GM08714 (cell line): ENCODE measurements at regions not wholly inside any gene's neighbourhood (a gene's known extent, or its start where the extent isn't known, plus 50 kb on each side); places are given as distances from the start of the nearest gene placed in this dataset.
"Not testable (repeated sequence)": the region's sequence is repeated elsewhere in the genome, so short reads cannot be mapped to it uniquely, and the experiment has no call there.

ENCODE experiments used
- H3K4me3 ChIP-seq: fragments of 200-500 bp; sonication (Bioruptor generic); 2 replicates; pipeline ENCODE4 v1.5.1; 2014; ENCODE audit warnings: mild to moderate bottlenecking, low read length, inconsistent platforms
- ZNF274 ChIP-seq: IDR thresholded peaks from 2 replicates; pipeline ENCODE4 v1.6.1; 2012; ENCODE audit warnings: mild to moderate bottlenecking, low read depth, low read length

- no peak for TF ChIP-seq ZNF274
- H3K4me3 ChIP-seq: no peak overlapping the region
Observed at GRCh38 chr4:189548484-189549125, 392.1 kb upstream of the FRG1 start.

DNA sequence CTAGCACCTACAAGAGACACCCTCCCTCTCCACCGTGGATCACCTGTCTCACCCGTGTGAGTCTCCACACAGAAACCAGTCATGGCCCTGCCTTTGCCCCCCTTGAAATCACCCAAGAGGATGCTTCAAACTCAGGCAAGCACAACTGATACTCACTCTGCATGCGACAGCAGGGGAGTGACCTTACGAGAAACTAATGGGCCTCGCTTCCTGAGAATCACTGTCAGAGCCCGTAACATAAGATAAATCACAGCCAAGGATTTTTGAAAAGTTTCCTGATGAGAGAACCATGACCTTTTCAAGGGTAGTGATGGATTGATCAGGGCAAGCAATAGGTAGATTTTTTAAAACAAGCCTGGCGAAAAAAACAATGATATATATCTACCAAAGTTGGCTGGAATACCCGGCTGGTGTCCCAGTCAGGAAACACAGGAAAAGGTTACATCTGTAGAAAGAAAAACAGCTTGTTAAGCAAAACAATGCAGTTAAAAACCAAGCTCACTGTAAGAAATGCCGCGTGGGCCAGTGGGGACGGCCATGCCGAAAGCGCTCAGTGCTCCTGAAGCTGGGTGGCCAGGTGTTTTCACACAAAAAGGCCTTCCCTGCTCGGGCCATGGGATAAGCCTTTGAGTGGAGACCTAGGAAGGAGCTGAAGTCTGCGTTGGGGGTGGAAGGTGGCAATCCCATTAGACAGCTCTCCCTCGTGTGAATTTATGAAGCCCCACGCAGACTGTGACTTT, 388.6 kb upstream of the FRG1 start:
- not testable (repeated sequence) for H3K4me3 ChIP-seq

DNA sequence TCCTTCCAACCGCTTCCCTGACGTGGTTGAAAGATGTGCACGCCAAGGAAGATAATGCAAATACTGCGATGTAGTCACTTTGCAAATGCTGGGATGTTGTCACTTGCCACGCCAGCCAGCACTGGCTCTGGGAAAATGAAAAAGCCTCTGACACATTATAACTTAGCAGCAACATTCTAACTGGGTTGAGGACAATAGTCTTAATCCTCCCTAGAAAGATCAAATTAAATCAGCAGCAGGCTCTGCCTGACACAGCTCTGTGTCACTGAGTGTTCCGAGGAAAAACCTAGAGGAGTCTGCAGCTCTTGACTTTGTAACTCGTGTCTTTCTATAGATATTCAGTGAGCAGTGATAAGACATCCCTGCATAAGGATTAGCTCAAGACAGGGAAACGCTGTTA, 380.1 kb upstream of the FRG1 start:
- H3K4me3 ChIP-seq: not testable (repeated sequence)

GRCh38 chr4:189563751-189564150, 376.9 kb upstream of the FRG1 start:
- H3K4me3 ChIP-seq: not testable (repeated sequence)

DNA sequence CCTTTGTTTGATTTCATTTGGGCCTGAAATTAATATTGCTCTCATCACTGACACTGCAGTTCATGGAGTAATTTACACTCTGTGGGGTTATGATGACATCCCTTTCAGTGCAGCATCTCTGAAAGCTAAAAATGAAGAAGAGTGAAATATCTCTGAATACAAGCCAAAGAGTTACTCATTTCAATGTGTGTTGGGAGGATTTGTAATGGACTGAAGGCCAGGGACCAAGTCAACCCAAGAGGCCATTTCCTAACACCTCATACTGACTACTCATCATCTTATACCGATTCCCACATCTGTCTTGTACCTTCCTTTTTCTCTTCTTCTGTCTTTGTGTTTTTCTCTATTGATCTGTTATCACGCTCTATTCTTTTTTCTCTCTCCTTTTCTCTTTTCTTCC, 374.4 kb upstream of the FRG1 start:
- H3K4me3 ChIP-seq: not testable (repeated sequence)

DNA sequence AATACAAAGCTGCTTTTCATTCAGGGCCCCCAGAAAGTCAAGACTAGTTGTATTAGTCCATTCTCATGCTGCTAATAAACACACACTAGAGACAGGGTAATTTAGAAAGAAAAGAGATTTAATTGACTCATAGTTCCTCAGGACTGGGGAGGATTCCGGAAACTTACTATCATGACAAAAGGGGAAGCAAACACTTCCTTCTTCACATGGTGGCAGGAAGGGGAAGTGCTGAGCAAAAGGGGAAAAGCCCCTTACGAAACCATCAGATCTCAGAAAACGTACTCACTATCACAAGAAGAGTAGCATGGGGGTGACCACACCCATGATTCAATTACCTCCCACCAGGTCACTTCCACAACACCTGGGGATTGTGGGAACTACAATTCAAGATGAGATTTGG, 373.8 kb upstream of the FRG1 start:
- not testable (repeated sequence) for H3K4me3 ChIP-seq

DNA sequence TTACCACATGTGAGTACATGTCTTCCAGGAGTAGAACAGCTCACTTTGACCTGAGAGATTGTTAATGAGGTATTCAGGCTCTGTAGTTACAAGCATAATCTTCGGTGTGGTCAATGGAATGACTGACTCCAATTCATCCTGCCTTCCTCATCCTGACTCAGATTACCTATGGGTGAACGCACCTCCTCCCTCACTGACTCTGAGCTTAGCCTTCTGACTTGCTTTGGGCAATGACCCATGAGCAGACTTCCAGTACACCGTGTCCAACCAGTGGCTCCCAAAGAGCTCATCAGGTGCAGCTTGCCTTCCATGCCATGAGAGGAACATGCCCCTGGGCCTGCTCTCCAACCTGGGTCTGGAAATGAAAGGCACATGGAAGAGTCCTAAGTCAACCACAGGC, 361.0 kb upstream of the FRG1 start:
- H3K4me3 ChIP-seq: not testable (repeated sequence)

DNA sequence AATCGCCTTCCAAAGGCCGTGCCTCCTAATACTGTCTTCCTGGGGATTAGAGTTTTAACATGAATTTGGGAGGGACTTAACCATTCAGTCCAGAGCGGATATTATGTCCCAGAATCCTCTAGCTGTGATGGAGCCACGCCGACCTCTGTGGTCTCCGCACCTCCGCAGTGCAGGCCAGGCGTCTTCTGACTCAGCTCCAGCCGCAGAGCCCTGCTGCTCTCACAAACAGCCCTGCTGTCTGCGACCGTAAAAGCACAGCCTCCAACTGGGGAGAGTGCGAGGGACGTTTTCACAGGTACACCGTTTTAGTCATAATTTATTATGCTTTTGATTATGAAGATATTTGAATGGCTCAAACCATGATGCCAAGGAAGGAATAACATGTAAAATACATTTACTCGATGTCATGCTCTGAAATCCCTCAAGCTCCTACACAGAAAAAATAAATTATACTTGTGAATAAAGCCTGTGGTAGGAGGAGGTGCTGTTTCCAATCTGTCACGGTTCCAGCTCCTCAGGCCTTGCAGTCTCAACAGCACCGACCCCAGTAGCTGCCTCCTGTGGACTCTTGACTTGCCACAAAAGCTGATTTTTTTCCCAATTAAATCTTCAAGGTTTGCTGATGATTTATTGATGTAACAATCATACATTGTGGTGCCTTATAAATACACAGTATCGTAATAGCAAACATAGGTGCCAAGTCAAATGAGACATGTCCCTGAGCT, 353.6 kb upstream of the FRG1 start:
- not testable (repeated sequence) for H3K4me3 ChIP-seq

GRCh38 chr4:189589201-189589600, 351.5 kb upstream of the FRG1 start:
- H3K4me3 ChIP-seq: not testable (repeated sequence)

GRCh38 chr4:189592890-189593289, 347.8 kb upstream of the FRG1 start:
- TF ChIP-seq ZNF274: no peak
- no peak overlapping the region for H3K4me3 ChIP-seq

DNA sequence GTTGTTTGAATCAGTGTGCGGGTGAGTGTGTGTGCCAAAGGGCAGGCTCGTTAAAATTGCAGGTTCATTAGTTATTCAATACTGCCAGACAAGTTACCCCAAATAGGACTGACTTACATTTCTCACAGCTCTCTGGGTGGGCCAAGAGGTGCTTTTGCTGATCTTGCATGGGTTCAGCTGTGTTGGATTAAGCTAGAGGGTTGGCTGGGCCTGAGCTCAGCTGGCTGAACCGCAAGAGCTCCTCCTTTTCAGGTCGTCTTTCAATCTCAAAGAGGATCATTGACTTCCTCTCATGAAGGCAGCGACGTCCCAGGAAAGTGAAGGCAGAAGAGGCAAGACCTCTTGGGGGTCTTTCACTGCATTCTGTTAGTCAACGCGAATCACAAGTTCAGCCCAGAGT, 343.3 kb upstream of the FRG1 start:
- no peak overlapping the region for H3K4me3 ChIP-seq
- no peak for TF ChIP-seq ZNF274

GRCh38 chr4:189600264-189600663, 340.4 kb upstream of the FRG1 start:
- H3K4me3 ChIP-seq: no peak overlapping the region
- no peak for TF ChIP-seq ZNF274

DNA sequence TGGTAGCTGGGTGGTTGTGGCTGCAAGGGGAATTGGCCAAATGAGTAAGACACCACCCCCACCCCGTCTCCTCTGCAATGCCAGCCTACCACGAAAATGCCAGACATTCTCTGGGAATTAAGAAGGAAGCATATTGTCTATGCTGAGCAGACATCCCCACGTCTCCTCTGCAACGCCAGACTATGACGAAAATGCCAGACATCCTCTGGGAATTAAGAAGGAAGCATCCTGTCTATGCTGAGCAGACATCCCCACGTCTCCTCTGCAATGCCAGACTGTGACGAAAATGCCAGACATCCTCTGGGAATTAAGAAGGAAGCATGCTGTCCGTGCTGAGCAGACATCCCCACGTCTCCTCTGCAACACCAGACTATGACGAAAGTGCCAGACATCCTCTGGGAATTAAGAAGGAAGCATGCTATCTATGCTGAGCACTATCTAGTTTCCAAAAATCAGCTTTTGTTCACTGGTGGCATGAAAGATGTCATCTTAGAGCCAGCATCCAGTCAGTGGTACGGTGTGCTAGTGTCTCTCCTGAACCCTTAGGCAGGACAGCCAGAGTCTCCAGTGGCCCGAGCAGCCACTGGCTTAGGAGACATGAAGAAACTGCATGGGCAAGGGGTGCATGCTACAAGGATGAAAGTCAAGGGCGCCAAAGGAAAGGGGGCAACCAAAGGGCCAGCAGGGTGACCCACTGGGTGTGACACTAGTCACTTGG, 339.8 kb upstream of the FRG1 start:
- TF ChIP-seq ZNF274: no peak
- no peak overlapping the region for H3K4me3 ChIP-seq

DNA sequence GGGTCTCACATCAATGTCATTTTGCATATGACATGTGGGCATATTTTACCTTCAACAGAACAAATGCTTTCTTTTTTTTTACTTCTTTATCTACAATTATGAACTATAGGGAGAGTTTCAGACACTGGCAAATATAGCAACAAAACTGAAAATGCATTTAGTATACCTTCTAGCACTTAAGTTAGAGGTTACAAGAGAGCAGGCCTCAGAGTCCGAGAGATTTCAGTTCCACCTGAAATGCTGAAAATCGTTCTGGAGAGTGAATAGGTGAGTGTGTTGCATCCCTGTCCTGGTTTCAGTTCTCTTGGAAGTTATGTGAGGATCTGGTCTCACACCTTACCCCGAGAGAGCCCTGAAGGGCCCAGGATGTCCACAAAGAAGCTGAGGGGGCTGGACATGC, 337.8 kb upstream of the FRG1 start:
- H3K4me3 ChIP-seq: not testable (repeated sequence)

DNA sequence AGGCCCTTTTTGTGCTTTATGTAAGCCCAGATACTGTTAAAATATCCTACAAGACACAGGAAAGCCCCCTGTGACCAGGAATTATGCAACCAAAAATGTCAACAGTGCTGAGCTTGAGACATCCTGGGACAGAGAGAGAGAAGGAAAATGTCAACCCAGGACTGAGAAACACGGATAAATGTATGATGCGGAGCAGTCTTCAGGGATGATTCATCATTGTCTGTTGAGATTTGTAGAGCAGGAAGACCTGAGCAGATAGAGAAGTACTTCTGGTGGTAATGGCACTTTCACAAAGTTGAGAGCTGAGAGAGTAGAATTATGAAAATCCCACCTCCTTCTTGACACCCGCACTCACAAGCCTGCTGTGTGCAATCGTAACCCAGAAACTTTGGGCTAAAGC, 330.1 kb upstream of the FRG1 start:
- H3K4me3 ChIP-seq: not testable (repeated sequence)
